ENCODE measurements at regions not wholly inside any gene's neighbourhood (a gene's known extent, or its start where the extent isn't known, plus 50 kb on each side); places are given as distances from the start of the nearest gene placed in this dataset.

DNA sequence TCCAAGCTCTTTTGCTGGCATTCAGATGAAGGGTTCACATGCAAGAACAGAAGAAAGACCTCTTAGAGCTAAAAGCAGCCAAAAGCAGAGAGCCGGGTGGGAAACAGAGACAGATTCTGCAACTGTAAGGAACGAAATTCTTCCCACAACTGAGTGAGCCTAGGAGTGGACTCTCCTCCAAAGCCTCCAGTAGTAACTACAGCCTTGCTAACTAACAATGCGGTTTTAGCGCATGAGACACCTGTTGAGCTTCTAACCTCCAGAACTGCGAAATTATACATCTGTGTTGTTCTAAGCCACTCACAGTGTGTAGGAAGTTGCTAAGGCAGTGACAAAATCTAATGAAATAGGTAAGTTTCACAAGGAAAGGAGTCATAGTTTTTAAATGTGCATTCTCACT is 98.1 kb upstream of the SLITRK1 start:
- TF ChIP-seq, protein P1, sequence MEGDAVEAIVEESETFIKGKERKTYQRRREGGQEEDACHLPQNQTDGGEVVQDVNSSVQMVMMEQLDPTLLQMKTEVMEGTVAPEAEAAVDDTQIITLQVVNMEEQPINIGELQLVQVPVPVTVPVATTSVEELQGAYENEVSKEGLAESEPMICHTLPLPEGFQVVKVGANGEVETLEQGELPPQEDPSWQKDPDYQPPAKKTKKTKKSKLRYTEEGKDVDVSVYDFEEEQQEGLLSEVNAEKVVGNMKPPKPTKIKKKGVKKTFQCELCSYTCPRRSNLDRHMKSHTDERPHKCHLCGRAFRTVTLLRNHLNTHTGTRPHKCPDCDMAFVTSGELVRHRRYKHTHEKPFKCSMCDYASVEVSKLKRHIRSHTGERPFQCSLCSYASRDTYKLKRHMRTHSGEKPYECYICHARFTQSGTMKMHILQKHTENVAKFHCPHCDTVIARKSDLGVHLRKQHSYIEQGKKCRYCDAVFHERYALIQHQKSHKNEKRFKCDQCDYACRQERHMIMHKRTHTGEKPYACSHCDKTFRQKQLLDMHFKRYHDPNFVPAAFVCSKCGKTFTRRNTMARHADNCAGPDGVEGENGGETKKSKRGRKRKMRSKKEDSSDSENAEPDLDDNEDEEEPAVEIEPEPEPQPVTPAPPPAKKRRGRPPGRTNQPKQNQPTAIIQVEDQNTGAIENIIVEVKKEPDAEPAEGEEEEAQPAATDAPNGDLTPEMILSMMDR (conservative IDR thresholded peaks at IDR 0.05; ENCODE audit: low read length), result no peak
- TF ChIP-seq EZH2phosphoT487 (IDR thresholded peaks at IDR 0.05; ENCODE audit: borderline replicate concordance), result no peak
